Fibroblast of mammary gland (primary cell): ENCODE measurements at regions not wholly inside any gene's neighbourhood (a gene's known extent, or its start where the extent isn't known, plus 50 kb on each side); places are given as distances from the start of the nearest gene placed in this dataset.

Experiments used
- DNase-seq: peaks from one replicate; pipeline ENCODE4 v3.0.0-alpha.2; 2010; ENCODE audit warnings: low read depth
- H3K4me3 ChIP-seq: 2 replicates; pipeline ENCODE4 v1.5.1; 2011; ENCODE audit warnings: low read depth, mild to moderate bottlenecking, low read length, moderate library complexity; ENCODE audit not compliant: control insufficient read depth
- CTCF ChIP-seq: conservative IDR thresholded peaks from 2 replicates; pipeline ENCODE4 v1.5.1; 2011; ENCODE audit warnings: low read depth, low read length, inconsistent platforms; ENCODE audit not compliant: control insufficient read depth, insufficient read depth

- DNase-seq = no peak
- no peak for TF ChIP-seq CTCF
- no peak overlapping the region for H3K4me3 ChIP-seq
Measured at GRCh38 chr12:67804168-67804567, 155.6 kb downstream of the DYRK2 start.

- TF ChIP-seq CTCF = no peak
- no peak overlapping the region for H3K4me3 ChIP-seq
- peak; percentile 52 for DNase-seq
Measured at GRCh38 chr12:67807814-67808213, 159.3 kb downstream of the DYRK2 start.

DNA sequence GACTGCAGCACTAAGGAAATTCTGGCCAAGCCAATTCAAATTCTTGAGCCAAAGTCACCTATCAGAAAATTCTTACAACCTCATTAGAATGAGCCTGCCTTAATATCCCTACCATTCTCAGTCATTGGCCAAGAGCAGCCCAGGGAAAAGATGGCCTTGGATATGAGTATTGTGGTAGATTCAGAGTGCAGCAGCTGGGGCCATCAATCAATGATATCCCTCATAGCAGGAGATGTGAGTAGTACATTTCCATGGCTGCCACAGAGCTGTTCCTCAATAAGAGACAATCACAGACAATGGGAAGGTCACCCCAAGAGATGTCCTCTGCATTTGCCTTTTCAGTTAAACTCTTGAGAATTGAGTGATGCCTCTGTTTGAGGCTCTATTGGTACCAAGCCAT is 161.6 kb downstream of the DYRK2 start:
- DNase-seq = no peak
- no peak for TF ChIP-seq CTCF
- no peak overlapping the region for H3K4me3 ChIP-seq

DNA sequence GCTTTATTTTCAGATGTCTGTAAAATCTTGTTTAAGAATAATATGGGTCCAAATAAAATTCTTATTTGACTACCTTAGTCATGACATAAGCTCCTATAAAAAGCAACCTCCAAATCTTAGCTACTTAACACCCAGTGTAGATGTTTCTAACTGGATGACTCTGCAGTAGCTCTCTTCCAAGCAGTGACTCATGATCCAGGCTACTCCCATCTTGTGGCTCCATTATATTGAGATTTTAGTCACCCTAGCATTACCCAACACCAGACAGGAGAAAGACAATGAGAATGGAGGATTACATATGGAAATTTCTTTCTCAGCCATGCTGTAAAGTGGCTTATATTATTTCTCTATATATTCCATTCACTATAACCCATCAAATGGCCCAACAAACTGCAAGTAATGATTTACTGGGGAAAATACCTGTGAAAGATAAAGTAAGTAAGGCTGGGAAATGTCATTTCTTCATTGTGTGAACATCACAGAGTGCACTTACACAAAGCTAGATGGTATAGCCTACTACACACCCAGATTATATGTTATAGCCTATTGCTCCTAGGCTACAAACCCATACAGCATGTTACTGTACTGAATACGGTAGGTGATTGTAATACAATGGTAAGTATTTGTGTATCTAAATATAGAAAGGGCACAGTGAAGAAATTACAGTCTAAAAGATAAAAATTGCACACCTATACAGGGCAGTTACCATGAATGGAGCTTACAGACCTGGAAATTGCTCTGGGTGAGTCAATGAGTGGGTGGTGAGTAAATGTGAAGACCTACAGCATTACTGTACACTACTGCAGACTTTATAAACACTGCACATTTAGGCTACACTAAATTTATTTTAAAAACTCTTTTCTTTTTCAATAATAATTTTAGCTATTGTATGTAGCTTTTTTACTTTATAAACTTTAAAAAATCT is 163.2 kb downstream of the DYRK2 start:
- peak; percentile 96 for DNase-seq
- no peak for TF ChIP-seq CTCF
- H3K4me3 ChIP-seq = no peak overlapping the region

GRCh38 chr12:67813456-67813904 is 164.9 kb downstream of the DYRK2 start:
- no peak for TF ChIP-seq CTCF
- no peak overlapping the region for H3K4me3 ChIP-seq
- peak; percentile 41 for DNase-seq

DNA sequence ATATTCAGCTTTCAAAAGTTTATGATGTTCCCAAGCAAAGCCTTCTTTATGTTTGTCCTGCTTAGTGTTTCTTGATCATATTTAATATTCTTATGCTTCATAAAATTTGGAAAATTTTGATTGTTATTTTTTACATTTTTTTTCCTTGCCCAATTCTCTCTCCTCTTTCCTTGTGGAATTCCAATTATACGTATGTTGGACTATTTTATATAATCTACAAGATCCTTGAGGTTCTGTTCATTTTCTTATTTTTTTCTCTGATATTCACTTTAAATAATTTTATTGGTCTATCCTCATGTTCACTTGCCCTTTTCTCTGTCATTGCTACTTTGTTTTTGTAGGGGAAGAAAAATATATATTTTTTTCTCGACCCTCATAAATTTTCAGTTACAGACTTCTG is 167.7 kb downstream of the DYRK2 start:
- TF ChIP-seq CTCF = no peak
- DNase-seq = no peak
- no peak overlapping the region for H3K4me3 ChIP-seq
